Psoas muscle (tissue), 7 donors: ENCODE measurements at regions not wholly inside any gene's neighbourhood (a gene's known extent, or its start where the extent isn't known, plus 50 kb on each side); places are given as distances from the start of the nearest gene placed in this dataset.

Source experiments
- ATAC-seq, 4 donors: fragments of 200-7000 bp; cut with Tn5 transposase; one replicate each; pipeline ENCODE4 v1.9.1; 2020; ENCODE audit warnings: moderate library complexity in 3 of 4, mild to moderate bottlenecking in 2 of 4
- DNase-seq, 2 donors: peaks; one replicate each; pipeline ENCODE4 v3.0.0-alpha.2; 2020
- H3K27ac ChIP-seq: fragments of 200-600 bp; one replicate; pipeline ENCODE4 v1.8.0; 2022
- H3K27me3 ChIP-seq, 3 donors: fragments of 200-600 bp in 1 of 3; one replicate each; pipeline versions ENCODE4 v1.6.1 to v1.8.0; 2013 to 2022; ENCODE audit warnings: low read length in 2 of 3, mild to moderate bottlenecking in 2 of 3, moderate library complexity in 1 of 3; ENCODE audit not compliant: insufficient read depth in 3 of 3
- H3K36me3 ChIP-seq, 2 donors: fragments of 200-600 bp in 1 of 2; one replicate each; pipeline versions ENCODE4 v1.6.1 to v1.8.0; 2013 to 2022; ENCODE audit warnings: low read depth in 1 of 2, mild to moderate bottlenecking in 1 of 2, moderate library complexity in 1 of 2; ENCODE audit not compliant: insufficient read depth in 1 of 2
- H3K4me1 ChIP-seq: fragments of 200-600 bp; one replicate; pipeline ENCODE4 v1.8.0; 2022
- H3K4me3 ChIP-seq: fragments of 200-600 bp; one replicate; pipeline ENCODE4 v1.8.0; 2022; ENCODE audit warnings: mild to moderate bottlenecking
- H3K9me3 ChIP-seq: fragments of 200-600 bp; one replicate; pipeline ENCODE4 v1.8.0; 2022
- CTCF ChIP-seq: fragments of 200-600 bp; IDR thresholded peaks from one replicate; pipeline ENCODE4 v1.8.0; 2022; ENCODE audit warnings: antibody characterized with exemption
- WGBS, 3 donors: extraction: QIAGEN DNeasy Blood & Tissue Kit; methylation state at CpG; one replicate each; pipeline versions ENCODE4 v1.1.6 to v1.1.7; 2013; 5-methylcytosine and 5-hydroxymethylcytosine counted together
- intact Hi-C, 2 donors: fragments of 100-400 bp; cut with DNase I; formaldehyde crosslinking; loops; one replicate each; pipeline versions ENCODE4 v1.11.0 to v1.14.2; 2022
- donor health status: healthy with polysubstance abuse.
- donor health status: DM: no; HTN: no; CAD: no; lungs with moderate emphysema.
- donor health status: Bipolar disorder and iron deficiency.
- donor health status: healthy.
- donor health status: DM: yes; HTN: yes; CAD: no.
- donor health status: DM: no; HTN: no; CAD: no.
- donor health status: DM: yes; HTN: yes; CAD: no.

GRCh38 chr1:91080650-91081049 is 58.8 kb upstream of the ZNF644 start:
- intact Hi-C loops, result no loop called here

DNA sequence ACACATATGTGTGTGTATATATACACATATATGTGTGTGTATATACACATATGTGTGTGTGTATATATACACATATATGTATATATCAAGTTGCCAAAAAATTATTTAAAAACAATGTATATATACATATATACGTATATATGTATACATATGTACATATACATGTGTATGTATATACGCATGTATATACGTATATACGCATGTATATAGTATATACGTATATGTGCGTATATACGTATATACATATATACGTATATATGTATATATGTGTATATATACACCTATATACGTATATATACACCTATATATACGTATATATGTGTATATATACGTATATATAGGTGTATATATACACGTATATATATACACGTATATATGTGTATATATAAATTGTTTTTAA is 57.0 kb upstream of the ZNF644 start:
- Histone ChIP-seq H3K4me1 (no peaks in the 10 kb centered on the region), H3K36me3 (no peaks in the 10 kb centered on the region), H3K27ac (no peak overlapping the region), H3K27me3 (no peaks in the 10 kb centered on the region), H3K4me3 (no peak overlapping the region), H3K9me3 (no peaks in the 10 kb centered on the region)
- WGBS, 3 donors, result 92 to 97% (median 96%) methylated on average over 13 of the region's 13 CpGs
- TF ChIP-seq CTCF, result no peak
- DNase-seq, result no peak
- intact Hi-C loops, result no loop called here
- ATAC-seq, result no peak

More at GRCh38 chr1:91080650-91081049, 58.8 kb upstream of the ZNF644 start:
- H3K4me1 ChIP-seq, result no peaks in the 10 kb centered on the region
- H3K9me3 ChIP-seq, result no peaks in the 10 kb centered on the region
- no peak for TF ChIP-seq CTCF
- no peak overlapping the region for H3K27ac ChIP-seq
- H3K36me3 ChIP-seq, result no peaks in the 10 kb centered on the region
- H3K4me3 ChIP-seq, result no peak overlapping the region
- no peaks in the 10 kb centered on the region for H3K27me3 ChIP-seq
- 78 to 82% (median 79%) methylated on average over 3 of the region's 3 CpGs for WGBS, 3 donors
- DNase-seq, result no peak
- no peak for ATAC-seq

- no peaks in the 10 kb centered on the region for H3K27me3 ChIP-seq
- ATAC-seq, result no peak
- H3K4me3 ChIP-seq, result no peak overlapping the region
- no peaks in the 10 kb centered on the region for H3K36me3 ChIP-seq
- H3K9me3 ChIP-seq, result no peaks in the 10 kb centered on the region
- DNase-seq, result no peak
- no peak overlapping the region for H3K27ac ChIP-seq
- no peaks in the 10 kb centered on the region for H3K4me1 ChIP-seq
- WGBS, 3 donors, result 98 to 100% (median 100%) methylated on average over 1 of the region's 1 CpG
- intact Hi-C loops, result no loop called here
- TF ChIP-seq CTCF, result no peak
Observed at GRCh38 chr1:91076834-91077233, 55.0 kb upstream of the ZNF644 start.

DNA sequence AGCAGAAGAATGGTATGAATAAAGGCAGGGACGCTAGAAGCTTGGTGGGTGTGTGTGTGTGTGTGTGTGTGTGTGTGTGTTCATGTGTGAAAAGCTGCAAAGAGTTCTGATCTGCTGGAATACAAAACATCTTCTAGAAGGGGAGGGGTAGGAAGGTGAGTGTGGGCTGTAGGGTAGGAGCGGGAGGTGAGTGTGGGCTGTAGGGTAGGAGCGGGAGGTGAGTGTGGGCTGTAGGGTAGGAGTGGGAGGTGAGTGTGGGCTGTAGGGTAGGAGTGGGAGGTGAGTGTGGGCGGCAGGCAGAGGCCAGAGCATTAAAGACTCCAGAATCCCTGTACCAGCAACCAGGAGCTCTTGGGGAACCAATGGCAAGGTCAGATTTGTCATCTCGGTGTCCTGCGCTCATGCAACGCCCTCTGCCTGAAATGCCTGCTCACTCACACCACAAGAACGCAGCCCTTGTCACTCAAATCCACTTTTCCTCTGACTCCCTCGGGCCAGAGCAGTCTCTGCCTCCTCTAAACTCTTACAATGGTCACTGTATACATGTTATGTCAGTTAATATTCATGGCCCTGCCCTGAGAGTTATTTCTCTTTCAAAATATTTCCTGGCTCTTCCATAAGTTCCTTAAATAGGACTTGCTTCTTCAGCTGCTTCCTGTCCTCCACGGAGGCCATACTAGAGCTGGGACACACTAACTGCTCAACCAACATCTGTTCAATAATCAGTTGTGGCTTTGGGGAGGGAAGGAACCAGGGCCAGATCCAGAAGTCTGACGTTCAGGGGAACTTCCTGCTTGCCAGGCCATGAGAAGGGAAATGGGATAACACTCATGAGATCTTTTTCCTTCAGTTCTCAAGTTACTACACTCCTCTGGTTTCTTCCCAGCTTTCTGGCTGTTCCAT is 53.6 kb upstream of the ZNF644 start:
- no peaks in the 10 kb centered on the region for H3K9me3 ChIP-seq
- ATAC-seq (no peak), DNase-seq (no peak)
- no peaks in the 10 kb centered on the region for H3K27me3 ChIP-seq
- H3K36me3 ChIP-seq, result no peaks in the 10 kb centered on the region
- H3K4me1 ChIP-seq, result no peaks in the 10 kb centered on the region
- TF ChIP-seq CTCF, result no peak
- no peak overlapping the region for H3K4me3 ChIP-seq
- H3K27ac ChIP-seq, result no peak overlapping the region
- 65 to 73% (median 73%) methylated on average over 11 of the region's 11 CpGs for WGBS, 3 donors
- intact Hi-C loops, result no loop called here
